Anterior cingulate cortex (tissue), 58 donors: ENCODE measurements at regions not wholly inside any gene's neighbourhood (a gene's known extent, or its start where the extent isn't known, plus 50 kb on each side); places are given as distances from the start of the nearest gene placed in this dataset.

Experiments
- DNase-seq, 58 donors: peaks; one replicate each; lab custom pipeline; 2025; lab: John Stamatoyannopoulos, UW

- no peak for DNase-seq
Measured at GRCh38 chr6:159445351-159445750, 247.7 kb downstream of the SOD2 start.

DNA sequence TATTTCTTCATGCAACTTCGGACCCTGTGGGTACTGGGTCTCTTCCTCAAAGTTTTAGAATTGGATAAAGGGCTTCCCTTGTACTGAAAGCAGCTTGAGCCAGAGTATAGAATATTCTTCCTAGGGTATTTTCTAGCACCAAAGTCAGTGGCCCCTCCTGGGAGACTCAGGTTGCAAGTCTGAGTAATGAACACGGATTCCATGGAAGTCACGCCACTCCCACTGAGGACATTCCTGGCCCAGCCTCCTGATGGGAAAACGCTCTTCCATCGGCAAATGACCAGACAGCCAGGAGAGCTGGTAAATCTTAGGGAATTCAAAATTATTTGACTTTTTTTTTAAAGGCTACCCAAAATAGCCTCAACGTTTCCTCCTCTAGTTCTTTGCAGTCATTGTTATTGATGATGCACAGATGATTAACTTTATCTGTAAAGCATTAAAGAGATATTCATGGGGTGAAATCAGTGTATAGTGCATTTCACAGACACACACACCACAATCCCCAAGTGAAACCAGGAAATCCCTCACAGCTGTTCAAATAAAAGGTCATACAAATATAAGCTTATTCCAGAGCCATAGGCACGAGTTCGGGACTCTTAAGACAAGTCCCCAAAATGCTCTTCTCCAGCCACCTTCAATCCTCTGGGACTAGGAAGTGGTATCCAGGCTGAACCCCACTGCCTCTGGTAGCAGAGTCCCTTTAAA is 248.8 kb downstream of the SOD2 start:
- DNase-seq, result no peak

DNA sequence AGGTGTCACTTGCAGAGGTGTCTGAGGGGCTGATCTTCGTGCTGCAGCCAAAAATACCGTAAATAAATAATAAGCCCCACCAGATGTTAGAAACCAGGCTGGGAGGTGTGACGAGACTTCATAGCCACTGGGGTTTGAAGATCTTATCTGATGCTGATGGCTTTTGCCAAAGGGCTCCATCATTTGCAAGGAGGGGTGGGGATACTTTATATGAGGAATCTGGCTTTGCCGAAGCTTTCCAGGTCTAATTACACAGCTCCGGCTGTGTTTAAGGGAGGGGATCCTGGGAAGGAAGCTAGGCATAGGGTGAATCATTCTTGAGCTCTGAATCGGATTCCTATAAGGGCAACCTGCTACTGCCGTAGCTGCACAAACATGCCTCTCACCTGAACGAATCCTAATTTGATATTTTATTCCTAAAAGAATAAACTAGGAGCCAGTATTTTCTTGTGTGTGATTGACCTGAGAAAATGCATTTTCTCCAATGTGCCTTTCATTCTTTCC is 249.6 kb downstream of the SOD2 start:
- DNase-seq, result no peak

- no peak for DNase-seq
Measured at GRCh38 chr6:159441704-159441981, 251.4 kb downstream of the SOD2 start.

GRCh38 chr6:159440911-159441703 is 251.9 kb downstream of the SOD2 start:
- no peak for DNase-seq

GRCh38 chr6:159440349-159440748 is 252.7 kb downstream of the SOD2 start:
- DNase-seq, result no peak

DNA sequence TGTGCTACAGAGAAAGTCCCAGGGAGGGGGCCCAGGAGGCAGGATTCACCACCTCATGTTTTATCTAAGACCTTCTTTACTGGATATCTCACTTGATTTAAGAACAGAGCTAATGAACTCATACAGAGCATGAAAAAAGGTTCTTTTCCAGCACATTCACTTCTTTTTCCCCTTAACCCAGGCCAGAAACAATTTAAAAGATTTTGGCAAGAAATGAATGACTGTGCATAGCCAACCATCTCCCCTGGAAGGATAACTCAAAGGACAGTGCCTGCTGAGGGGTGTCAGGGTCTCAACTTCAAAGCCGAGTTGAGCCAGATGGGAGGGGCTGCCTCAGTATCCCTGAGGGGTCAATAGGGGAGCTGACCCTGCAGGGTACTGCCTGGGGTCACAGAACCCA is 253.4 kb downstream of the SOD2 start:
- DNase-seq, result no peak

DNA sequence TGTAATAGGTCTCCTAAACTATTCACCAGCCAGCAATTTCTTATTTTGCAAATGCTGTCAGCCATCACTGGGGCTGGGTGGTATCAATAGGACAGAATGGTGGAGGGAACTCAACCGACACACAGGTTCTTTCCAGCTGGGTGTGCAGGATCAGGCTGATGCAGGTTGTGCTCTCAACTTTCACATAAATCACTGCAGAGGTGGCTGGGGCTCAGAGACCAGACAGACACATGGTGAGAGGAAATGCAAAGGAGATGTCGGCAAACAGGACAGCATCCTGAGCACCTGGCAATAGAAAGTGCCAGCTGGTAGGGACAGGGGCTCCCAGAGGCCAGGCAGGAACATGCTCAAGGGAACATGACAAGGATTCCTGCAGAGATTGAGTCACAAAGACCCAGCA is 254.9 kb downstream of the SOD2 start:
- no peak for DNase-seq

DNA sequence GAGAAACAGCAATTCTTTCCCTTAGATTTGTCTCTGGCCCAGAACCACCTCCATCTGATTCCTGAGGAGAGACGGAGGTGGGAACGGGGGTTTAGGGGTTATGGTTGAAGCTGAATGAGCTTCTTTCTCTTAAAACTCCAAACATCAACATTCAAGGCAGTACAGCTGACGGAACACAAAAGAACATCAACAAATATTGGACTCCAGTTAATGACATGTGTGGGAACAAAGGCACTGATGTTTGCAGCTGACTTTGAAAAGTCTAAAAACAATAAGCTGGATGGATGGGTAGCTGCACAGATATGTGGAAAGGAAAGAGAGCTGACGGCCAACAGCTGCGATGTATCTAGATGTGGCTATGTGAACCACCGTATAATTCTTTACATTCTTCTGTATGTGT is 256.5 kb downstream of the SOD2 start:
- DNase-seq, result no peak

DNA sequence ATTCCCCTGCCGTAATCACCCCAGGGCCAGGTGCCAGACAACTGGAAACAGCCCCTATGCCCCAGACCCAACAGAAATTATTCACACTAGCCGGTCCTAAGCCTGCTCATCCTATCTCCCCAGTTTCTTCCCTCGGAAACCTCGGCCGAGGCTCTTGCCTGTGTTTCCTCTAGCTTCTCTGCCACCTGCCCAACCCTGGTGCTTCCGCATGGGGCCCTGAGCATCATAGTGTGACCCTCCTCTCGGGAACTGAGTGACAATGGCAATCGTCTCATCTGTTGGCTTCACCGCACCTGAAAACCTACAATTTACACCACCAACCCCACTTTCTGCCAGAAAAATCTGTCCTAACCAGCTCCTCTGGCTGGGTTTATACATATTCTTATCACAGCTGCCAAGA is 257.3 kb downstream of the SOD2 start:
- DNase-seq, result no peak

GRCh38 chr6:159434410-159434809 is 258.6 kb downstream of the SOD2 start:
- DNase-seq, result peak in 5 of 58 donors; percentile 2 to 27 (median 6)

DNA sequence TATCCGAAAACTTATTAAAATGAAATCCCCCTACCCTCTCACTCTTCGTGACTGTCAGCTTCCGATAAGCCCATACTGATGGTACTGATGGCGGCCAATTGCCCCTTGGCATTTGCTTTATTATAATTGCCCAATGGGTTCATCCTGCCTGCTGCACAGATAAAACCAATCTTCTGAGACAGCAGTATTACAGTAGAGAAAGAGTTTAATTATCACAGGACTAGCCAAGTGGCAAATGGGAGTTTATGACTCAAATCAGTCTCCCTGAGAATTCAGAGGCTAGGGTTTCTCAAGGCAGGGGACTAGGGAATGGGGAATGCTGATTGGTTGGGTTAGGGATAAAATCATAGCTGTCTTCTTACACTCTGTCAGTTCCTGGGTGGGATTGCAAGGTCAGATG is 259.5 kb downstream of the SOD2 start:
- no peak for DNase-seq

DNA sequence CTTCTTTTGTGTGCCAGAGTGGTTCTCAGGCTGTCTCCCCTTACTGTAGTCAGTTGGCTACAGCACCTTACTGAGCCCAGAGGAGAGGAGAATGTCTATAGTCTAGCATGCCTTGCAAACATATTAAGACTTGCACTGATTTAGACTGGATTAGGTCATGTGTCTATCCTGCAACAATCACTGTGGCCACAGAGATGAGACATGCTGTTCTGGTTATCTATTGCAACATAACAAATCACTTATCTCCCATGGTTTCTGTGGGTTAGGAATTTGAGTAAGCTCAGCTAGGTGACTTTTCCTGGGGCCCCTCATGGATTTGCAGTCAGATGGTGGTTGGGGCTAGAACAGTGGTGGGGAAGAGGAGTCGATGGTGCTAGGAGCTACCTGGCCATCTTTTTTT is 261.3 kb downstream of the SOD2 start:
- no peak for DNase-seq

GRCh38 chr6:159430323-159430722 is 261.1 kb downstream of the FNDC1 start:
- DNase-seq, result no peak

- DNase-seq, result no peak
Measured at GRCh38 chr6:159429433-159429832, 260.2 kb downstream of the FNDC1 start.

GRCh38 chr6:159427771-159428170 is 258.6 kb downstream of the FNDC1 start:
- no peak for DNase-seq

GRCh38 chr6:159427335-159427734 is 258.1 kb downstream of the FNDC1 start:
- DNase-seq, result no peak

GRCh38 chr6:159425421-159425820 is 256.2 kb downstream of the FNDC1 start:
- DNase-seq, result no peak

DNA sequence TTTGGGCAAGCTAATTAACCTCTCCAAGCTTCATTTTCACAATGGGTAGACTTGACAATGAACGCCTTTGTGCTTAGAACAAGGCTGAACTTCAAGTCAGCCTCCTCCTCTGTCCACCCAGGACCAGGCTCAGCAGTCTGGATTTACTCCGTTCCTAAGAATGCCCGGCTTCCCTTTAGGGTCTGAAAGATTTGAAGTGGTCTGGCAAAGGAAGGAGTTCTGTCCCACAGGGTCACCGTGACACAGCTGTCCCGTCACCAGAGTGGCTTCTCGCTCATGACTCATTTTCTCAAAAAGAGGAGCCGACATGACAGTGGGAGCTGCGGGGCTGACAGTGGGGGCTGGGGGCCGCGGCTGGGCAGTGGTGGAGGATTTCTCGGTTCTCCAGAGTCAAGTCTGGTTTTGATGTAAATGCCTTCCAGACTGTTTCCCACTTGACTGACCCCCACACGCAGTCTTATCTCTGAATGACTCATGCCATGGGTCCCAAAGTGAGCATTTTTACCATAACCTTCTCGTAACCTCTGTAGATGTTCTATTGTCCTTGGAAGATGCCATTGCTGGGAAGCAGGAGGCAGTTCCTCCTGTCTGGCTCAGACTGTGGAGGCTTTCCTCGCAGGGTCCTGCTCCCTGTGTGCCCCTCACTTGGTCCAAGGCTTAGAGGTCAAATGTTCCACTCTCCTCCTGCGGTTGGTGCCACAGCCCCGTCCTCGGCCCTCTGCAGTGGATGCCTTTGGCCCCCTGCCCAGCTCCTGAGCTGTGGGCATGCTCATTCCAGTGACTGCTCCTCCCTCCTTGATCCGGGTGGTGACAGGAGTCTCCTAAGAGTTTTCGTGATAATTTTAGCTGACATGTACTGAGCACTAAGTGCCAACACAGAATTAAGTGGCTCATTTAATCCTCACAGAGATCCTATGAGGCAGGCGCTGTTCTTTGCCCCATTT is 253.1 kb downstream of the FNDC1 start:
- DNase-seq, result no peak

DNA sequence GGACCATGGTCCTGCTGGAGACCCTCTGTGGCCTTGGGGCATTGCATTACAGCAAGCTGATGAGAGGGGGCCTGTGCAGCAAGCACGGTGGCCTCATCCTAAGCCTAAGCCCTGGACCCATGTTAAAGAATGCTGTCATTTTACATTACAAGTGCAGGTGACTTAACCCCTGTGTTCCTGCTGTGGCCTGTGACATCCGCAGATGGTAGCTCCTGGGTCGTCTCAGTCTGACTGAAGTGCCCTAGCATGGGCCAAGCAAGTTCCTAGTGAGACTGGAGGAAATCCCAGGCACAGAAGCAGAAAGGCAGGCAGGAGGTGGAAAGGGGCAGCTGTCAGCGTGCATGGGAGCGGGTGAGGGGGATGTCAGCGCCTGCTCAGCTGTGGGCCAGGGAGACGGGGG is 252.4 kb downstream of the FNDC1 start:
- no peak for DNase-seq

- DNase-seq, result no peak
Measured at GRCh38 chr6:159418997-159419396, 249.8 kb downstream of the FNDC1 start.
